ENCODE measurements at regions not wholly inside any gene's neighbourhood (a gene's known extent, or its start where the extent isn't known, plus 50 kb on each side); places are given as distances from the start of the nearest gene placed in this dataset.

DNA sequence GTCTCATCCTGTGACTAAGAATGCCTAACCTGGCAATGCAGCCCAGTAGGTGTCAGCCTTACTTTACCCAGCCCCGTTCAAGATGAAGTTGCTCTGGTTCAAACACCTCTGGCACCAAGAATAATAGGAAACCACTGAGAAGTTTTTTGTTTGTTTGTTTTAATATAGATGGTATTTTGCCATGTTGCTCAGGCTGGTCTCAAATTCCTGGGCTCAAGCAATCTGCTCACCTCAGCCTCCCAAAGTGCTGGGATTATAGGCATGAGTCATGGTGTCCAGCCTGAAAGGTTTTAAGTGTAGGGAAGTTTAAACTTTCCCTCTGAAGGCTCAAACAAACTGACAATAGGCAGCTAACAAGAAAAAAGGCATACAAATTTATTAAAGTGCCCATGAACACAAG lies 51.2 kb upstream of the ABCC4 start:
- DNase-seq (ENCODE audit: low read depth): no peak

DNA sequence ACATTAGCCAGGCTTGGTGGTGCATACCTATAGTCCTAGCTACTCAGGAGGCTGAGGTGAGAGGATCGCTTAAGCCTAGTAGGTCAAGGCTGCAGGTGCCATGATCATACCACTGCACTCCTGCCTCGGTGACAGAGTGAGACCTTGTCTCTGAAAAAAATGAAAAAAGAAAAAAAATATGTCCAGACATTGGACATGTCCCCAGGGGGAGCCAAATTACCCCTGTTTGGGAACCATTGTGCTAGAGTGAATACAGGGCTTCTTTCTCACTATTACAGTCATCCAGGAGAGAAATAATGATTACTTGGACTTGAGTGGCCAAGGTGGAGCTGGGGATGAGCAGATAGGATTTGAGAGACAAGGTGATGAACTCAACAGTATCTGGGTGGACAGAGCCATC lies 52.9 kb upstream of the ABCC4 start:
- DNase-seq (ENCODE audit: low read depth): no peak

DNA sequence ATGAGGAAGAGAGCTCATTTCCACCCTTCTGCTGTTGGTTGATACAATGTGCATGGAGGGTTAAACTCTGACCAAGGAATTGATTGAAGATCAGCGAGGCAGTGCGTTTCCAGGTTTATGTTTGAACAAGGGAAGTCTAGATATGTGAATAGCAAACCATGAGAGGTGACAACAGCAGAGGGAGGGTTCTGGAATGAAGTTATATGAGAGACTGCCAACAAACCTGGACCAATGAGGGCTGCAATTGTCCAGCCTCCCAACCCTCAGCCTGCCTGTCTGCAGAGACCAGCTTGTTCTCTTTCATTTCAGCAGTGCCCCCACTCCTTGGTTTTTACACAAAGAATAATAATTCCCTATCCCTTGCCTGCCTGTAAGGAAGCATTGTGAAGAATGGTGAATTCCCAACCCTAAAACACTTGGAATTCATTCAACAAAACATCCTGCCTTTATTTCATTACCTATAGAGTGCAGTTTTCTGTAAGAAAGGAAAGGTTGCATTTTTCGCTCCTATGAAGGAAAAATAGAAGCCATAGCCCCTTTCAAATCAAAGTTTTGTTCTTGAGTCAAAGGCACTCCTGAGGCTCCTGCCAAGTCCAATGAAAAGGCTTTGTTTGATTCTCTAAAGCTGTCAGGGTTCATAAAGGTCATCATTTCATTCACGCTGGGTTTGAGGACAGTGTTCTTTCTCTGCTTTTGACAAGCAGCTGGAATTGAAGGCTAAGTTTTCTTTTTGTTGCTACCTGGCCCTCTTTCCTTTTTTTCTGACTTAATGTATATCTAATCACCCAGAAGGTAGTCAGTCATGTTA lies 53.6 kb upstream of the ABCC4 start:
- no peak for DNase-seq (ENCODE audit: low read depth)

DNA sequence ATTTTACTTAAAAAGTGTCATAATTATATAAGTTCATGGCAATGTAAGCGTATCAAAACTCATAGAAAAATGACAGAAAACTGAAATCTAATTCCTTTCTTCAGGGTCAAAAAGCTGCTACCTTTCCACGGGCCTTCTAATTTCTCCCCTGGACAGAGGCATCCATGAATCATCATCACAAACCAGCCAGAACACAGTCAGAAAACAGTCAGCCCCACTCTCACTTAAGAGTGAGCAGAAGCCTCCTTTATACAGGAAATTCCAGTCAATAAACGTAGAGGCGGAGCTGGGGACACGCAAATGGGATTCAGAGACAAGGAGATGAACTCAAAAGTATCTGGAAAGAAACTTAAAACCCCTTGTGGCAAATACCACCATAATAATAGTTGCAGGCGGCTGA lies 54.2 kb upstream of the ABCC4 start:
- peak; percentile 83 for DNase-seq (ENCODE audit: low read depth)

DNA sequence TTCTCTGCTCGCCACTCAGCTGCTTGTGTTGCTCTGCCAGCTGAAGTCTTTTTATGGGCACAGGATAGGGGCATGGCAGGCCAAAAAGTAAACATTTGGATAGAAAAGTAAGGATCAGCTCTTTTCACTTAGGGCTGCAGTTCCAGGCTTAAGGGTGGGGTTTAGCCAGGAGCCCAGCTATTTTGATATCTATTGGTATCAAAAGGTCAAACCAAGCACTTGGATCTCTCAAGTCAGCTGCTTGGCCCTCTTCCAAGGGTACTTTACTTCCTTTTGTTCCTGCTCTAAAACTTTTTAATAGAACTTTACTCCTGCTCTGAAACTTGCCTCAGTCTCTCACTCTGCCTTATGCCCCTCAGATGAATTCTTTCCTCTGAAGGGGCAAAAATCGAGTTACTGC lies 55.7 kb upstream of the ABCC4 start:
- no peak for DNase-seq (ENCODE audit: low read depth)

DNA sequence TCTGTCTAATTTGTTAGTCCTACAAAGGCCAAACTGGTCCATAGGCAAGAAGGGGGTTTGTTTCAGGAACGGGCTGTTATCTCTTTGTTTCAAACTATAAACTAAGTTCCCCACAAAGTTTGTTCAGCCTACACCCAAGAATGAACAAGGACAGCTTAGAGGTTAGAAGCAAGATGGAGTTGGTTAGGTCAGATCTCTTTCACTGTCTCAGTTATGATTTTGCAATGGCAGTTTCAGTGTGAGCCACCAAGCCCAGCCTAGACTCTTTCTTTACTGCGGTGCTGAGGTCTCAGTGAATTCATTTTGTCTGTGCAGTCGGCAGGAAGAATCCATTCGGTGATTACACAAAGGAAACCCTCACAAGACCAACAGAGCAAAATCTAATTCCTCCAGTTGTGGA lies 56.6 kb upstream of the ABCC4 start:
- DNase-seq (ENCODE audit: low read depth): no peak

DNA sequence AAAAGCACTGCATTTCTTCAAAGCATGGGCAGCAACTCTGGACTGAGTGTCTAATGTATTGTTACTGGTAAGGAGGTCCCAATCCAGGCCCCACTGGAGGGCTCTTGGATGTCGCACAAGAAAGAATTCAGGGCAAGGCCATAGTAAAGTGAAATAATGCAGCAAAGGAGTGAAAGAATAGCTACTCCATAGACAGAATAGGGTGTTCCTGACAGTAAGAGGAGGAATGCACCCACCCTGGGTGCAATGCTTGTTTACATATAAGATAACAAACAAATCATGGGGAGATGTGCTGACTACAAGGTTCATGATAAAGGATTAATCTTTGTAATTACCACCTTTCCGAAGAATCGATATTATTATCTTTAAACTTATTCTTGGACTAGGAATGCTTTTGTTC lies 58.8 kb upstream of the ABCC4 start:
- no peak for DNase-seq (ENCODE audit: low read depth)

DNA sequence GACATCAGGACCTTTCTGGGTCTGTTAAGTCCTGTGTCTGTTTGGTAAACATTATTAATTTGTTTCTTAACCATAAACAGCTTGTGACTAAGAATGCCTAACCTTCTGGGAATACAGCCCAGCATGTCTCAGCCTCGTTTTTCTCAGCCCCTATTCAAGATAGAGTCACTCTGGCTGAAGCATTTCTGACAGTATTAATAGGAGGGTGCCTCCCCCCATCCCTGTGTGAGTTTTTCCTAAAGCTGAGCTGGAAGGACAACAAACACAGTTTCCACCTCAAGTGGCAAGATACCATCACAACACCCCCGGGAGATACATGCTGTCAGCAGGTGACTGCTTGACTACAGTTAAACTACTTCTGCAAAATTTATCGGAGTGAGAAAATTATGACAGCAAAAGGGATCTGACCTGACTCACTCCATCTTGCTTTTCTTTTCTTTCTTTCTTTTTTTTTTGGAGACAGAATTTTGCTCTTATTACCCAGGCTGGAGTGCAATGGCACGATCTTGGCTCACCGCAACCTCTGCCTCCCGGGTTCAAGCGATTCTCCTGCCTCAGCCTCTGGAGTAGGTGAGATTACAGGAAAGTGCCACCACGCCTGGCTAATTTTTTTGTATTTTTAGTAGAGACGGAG lies 59.3 kb upstream of the ABCC4 start:
- DNase-seq (ENCODE audit: low read depth): peak; percentile 10

DNA sequence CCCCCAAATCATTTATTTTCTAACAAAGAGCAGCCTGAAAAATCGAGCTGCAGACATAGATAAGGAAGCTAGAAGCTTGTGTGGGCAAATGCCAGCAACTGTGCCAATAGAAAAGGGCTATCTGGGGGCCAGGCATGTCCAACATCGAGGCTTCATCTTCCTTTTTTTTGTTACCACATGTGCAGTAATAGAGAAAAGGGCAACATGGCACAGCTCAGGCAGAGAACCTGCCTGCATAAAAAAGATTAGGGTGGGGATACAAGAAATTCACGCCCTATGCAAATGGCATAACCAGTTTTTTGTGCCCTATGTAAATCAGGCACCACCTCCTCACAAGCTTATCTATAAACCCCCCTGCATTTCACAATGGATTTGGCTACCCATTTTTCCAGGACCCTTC lies 60.4 kb upstream of the ABCC4 start:
- DNase-seq (ENCODE audit: low read depth): no peak

DNA sequence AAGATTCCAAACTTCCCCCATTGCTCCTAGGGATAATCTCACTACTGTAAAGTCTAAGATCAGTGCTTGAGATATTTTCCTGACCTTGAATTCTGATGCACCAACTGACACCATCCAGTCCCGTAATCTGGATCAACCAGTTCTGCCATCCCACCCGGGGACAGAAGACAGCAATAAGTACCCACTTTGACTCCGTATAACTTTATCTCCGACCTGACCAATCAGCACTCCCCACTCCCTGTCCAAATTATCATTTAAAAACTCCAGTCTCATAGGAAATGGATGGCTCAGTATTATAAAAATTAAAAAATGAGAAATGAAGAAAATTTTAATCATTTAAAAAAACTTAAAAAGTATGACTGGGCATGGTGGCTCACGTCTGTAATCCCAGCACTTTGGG lies 61.4 kb upstream of the ABCC4 start:
- no peak for DNase-seq (ENCODE audit: low read depth)

DNA sequence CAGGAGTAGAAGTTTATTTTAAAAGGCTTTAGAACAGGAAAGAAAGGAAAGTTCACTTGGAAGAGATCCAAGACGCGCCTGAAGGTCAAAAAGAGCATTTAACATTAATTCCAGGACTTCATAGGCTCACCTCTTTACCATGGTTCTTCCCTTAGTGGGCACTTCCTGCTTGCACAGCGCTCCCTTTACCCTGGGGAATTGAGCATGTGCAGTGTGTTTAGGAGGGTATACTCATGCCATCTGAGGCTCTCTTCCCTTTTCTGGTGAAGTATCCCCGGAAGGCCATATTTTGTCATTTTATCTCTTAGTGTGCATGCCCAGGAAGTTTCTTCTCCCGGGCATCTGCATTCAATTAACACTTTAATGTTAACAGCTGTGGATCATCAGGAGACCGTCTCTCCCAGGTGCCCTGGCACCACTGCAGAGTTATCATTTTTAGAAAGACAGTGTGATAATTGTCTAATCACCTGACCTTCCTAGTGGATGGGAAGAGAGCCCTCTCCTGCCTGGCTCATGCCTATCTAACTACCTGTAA lies 66.1 kb upstream of the ABCC4 start:
- DNase-seq (ENCODE audit: low read depth): no peak

DNA sequence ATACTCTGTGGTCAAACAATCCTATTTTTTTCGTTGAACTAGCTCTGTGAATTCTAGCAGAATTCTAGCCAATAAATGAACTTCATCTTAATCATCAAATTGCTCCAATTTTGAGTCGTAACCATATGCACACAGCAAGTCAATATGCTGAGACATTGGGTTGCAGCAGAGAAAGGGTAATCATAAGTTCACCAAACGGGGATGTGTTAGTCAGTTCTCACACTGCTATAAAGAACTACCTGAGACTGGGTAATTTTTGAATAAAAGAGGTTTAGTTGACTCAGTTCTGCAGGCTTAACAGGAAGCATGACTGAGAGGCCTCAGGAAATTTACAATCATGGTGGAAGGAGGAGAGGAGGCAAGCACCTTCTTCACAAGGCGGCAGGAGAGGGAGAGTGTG lies 67.7 kb upstream of the ABCC4 start:
- DNase-seq (ENCODE audit: low read depth): no peak

DNA sequence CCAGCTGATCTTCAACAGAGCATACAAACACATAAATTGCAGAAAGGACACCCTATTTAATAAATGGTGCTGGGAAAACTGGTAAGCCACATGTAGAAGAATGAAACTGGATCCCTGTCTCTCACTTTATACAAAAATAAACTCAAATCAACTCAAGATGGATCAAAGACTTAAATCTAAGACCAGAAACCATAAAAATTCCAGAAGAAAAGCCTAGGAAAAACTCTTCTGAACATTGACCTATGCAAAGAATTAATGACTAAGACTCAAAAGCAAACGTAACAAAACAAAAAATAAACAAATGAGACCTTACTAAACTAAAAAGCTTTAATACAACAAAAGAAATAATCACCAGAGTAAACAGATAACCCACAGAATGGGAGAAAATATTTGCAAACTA lies 74.5 kb upstream of the ABCC4 start:
- peak; percentile 21 for DNase-seq (ENCODE audit: low read depth)

DNA sequence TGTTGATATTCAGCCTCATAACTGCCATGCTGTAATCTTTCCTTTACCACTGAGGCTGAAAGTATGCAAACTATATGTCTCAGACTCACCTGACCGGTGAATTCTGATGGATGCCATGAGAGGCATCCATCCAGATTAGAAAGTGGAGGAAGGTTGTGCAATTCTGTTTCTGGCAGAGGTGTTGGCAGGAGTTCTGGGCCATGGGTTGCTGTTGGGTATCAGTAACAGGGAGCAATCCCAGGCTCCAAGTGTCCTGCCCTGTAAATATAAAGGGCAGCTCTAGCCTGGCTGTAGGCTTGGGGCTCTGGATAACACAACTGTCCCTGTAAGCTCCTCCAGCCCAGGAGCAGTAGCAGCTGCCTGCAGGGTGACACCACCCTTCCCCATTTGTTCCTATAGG lies 77.4 kb upstream of the ABCC4 start:
- DNase-seq (ENCODE audit: low read depth): no peak

DNA sequence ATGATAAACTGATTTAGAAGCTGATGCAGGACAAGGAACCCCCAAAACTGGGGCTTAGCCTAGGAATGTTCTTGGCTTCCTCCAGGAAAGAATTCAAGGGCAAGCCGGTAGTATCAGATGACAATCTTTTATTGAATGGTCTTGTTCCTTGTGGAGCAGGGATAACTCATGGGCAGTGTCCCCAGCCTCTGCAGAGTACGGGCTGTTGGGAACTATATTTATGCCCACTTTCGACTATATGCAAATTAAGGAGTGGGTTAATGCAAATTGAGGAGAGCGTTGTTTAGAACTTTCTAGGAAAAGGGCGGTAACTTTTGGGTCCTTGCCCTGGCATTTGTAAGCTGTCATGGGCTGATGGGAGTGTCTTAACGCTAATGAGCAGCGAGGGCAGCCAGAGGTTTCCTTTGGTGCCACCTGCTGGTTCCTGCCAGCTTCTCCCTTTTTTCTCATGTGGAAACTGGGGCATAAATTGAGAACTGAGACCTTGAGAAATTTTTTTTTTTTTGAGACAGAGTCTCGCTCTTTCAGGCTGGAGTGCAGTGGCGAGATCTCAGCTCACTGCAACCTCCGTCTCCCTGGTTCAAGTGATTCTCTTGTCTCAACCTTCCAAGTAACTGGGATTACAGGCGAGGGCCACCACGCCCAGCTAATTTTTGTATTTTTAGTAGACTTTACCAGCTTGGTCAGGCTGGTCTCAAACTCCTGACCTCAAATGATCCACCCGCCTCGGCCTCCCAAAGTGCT lies 79.4 kb upstream of the ABCC4 start:
- peak; percentile 77 for DNase-seq (ENCODE audit: low read depth)

DNA sequence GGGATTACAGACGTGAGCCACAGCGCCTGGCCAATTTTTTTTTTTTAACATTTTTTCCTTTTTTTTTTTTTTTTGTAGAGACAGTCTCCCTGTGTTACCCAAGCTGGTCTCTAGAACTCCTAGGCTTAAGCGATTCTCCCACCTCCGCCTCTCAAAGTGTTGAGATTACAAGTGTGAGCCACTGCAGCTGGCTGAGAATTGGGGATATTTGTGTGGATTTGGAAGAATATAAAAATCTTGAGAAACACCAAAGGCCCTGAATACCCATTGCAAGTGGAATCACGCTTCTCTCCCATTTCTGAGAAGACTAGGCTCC lies 79.9 kb upstream of the ABCC4 start:
- DNase-seq (ENCODE audit: low read depth): no peak

DNA sequence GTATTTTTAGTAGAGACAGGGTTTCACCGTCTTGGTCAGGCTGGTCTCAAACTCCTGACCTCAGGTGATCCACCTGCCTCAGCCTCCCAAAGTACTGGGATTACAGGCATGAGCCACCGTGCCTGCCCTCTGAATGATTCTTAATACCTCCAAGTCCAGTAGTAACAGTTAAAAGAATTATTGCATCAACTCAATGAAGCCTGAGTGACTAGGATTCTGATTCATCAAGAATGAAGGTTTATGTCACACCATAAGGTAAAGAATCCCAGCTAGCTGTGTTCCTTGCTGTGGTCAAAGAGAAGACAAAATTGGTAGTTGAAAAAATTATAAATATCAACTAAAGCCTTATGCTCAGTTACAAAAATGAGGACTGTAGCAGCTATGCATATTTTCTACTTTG lies 81.2 kb upstream of the ABCC4 start:
- peak; percentile 28 for DNase-seq (ENCODE audit: low read depth)

DNA sequence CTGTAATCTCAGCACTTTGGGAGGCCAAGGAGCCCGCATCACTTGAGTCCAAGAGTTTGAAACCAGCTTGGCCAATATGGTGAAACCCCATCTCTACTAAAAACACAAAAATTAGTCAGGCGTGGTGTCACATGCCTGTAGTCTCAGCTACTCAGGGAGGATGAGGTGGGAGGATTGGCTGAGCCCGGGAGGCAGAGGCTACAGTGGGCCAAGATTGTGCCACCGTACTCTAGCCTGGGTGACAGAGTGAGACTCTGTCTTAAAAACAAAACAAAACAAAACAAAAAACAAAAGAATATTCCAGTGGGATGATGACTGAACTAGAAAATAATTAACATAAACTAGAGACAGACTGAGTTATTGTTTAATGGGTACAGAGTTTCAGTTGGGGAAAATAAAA lies 81.7 kb upstream of the ABCC4 start:
- DNase-seq (ENCODE audit: low read depth): no peak

DNA sequence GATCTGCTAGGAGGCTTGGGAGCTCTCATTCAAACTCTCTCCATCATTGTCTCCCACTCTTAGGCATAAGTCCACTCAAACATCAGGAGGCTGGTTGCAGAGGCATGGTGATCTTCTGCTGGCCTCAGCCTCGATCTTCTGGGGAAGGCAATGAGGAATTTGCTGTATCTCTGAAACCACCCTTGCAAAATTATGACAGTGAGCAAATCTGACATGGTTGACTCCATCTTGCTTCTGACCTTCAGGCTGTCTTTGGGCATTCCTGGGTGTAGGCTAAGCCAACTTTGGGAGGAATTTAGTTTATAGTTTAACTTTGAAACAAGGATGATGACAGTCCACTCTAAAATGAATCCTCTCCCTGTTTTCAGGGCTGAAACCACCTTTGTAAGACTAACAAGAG lies 84.1 kb upstream of the ABCC4 start:
- DNase-seq (ENCODE audit: low read depth): no peak

DNA sequence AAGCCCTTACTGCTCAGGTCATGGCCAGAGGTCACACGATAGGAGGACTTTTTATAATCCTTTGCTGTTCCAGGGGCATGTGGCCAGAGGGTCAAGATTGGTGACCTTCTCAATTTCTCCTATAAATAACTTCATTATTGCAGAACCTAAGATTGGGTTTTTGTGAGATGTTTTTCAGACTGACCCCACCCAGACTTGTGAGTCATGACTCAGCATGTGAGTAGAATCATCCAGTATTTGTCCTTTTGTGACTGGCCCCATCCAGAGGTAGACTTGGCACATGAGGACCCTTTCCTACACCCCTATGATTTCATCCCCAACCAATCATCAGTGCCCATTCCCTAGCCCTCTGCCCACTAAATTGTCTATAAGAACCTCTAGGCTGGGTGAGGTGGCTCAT lies 84.5 kb upstream of the ABCC4 start:
- no peak for DNase-seq (ENCODE audit: low read depth)

DNA sequence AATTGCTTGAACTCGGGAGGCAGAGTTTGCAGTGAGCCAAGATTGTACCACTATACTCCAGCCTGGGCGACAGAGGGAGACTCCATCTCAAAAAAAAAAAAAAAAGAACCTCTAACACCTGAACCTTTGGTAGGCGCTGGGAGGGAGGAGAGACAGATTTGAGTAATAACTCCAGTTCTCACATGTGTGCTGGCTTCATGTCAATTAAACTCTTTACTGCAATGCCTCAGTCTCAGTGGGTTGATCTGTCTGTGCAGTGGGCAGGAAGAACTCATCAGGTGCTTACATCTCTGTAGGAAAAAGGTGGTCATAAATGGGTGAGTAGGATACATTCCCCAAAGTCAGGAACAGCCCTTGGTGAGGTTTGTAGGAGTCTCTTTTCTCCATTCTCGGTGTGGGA lies 85.1 kb upstream of the ABCC4 start:
- no peak for DNase-seq (ENCODE audit: low read depth)

DNA sequence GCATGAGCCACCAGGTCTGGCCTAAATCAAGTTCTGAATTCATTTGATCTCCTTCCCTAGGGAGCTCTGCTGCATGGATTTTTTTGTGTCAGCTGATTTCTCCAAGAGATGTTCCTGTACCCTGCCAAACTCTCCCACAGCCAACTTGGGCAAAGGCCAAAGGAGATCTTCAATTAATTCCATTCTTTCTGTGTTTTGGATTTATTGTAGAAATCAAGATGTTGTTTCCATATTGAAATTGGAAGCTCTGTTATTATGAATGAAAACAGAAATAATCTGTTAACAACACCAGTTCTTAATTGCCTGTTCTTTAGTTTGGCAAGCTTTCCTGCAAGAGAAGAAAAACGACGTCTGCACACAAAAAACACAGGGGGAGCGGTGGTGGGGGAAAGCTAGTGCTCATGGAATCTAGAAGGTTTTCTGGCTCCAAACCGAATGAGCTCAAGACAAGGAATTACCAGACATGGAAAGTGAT lies 86.5 kb upstream of the ABCC4 start:
- DNase-seq (ENCODE audit: low read depth): no peak

DNA sequence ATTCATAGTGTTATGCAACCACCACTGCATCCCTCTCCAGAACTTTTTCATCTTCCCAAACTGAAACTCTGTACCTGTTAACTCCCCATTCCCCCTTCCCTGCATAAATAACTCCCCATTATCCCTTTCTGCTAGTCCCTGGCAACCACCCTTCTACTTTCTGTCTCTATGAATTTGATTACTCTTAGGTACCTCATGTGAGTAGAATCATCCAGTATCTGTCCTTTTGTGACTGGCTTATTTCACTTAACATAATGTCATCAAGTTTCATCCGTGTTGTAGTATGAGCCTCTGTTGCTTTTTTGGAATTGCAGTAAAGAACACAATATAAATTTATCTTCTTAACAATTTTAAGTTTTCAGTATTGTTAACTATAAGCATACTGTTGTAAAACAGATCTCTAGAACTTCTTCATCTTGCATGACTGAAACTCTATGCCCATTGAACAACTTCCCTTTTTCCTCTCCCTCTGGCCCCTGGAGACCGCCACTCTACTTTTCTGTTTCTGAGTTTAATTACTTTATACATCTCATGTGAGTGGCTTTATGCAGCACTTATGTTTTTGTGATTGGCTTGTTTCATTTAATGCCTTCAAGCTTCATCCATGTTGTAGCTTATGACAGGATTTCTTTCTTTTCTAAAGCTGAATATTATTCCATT lies 87.3 kb upstream of the ABCC4 start:
- no peak for DNase-seq (ENCODE audit: low read depth)

All from iris pigment epithelial cell (primary cell).